ENCODE measurements at regions not wholly inside any gene's neighbourhood (a gene's known extent, or its start where the extent isn't known, plus 50 kb on each side); places are given as distances from the start of the nearest gene placed in this dataset.

DNA sequence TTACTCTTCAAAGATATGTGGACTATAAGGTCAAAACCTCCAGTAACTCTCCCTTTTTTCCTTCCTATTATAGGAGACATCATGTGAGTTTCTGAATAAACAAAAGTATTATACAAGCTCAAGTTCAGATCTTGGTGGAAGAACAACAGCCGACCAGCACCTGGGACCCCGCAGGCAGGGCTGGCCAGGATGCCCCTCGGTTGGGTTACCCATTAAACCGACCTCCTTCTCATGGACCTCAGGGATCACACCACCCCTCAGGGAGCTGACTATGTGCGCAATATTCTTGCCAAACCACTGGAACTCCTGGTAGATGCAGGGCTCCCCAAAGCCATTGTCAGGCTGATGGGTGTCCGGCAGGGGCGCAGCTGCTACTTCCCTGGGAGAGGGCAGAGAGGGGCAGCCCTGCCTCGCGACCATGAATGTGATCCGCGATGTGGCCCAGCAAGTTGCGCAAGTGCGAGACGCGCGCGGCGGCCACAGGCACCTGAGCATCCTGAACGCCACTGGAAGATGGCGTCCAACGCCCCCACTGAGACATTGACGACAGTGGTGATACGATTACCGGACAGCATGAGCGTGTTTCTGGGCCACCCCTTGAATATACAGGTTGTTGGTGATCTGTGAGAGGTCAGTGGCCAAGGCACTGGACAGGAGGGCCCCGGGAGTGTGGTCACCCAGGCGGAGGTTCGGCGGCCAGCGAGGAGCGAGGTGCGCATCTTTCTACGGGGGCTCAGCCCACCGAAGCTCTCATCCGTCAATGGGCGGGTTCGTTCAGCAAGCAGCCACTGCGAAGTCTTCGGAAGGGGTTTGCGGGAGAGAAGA is 161.3 kb downstream of the IPMK start:
- no peak overlapping the region for H3K4me3 ChIP-seq (ENCODE audit: low read depth, low read length)
- TF ChIP-seq, protein P1, sequence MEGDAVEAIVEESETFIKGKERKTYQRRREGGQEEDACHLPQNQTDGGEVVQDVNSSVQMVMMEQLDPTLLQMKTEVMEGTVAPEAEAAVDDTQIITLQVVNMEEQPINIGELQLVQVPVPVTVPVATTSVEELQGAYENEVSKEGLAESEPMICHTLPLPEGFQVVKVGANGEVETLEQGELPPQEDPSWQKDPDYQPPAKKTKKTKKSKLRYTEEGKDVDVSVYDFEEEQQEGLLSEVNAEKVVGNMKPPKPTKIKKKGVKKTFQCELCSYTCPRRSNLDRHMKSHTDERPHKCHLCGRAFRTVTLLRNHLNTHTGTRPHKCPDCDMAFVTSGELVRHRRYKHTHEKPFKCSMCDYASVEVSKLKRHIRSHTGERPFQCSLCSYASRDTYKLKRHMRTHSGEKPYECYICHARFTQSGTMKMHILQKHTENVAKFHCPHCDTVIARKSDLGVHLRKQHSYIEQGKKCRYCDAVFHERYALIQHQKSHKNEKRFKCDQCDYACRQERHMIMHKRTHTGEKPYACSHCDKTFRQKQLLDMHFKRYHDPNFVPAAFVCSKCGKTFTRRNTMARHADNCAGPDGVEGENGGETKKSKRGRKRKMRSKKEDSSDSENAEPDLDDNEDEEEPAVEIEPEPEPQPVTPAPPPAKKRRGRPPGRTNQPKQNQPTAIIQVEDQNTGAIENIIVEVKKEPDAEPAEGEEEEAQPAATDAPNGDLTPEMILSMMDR (IDR thresholded peaks at IDR 0.05; ENCODE audit: low read depth, low read length), result no peak

DNA sequence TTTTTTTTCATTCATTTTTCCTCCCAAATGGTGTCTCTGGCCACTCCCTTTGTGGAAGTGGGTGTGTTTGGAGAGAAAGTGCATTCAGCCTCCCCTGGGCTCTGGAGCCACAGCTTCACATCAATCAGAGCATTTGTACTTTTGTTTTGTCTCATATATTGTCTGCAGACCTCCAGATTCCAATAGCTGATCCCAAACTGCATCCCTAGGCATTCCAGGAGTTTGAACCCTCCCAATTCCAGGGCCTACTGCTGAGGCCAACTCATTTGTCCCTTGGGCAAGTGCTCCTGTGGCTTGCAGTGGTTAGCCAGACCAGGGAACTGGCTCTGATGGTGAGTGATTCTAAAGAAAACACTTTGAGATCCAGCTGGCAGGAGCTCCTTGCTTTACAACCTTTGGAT is 163.3 kb downstream of the IPMK start:
- H3K4me3 ChIP-seq (ENCODE audit: low read depth, low read length), result no peak overlapping the region
- TF ChIP-seq, protein P1 (IDR thresholded peaks at IDR 0.05; ENCODE audit: low read depth, low read length), result no peak

DNA sequence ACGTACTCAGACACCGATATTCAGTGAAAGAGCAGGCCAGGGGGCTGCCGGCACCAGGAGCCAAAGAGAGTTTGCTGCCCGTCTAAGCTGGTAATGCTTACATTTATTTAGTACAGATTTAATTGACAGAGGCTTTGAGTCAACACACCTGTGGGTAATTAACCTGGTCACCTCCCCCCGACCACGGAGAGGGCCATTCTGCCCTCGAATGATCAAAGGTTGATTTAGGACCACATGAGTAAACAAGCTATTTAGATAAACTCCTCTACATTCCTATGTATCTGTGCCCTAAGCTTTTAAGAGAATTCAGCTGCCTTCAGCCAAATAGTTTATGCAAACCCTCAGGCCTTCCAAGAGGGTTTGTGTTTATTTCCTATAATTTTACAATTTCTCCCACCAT is 164.8 kb downstream of the IPMK start:
- TF ChIP-seq, protein P1 (IDR thresholded peaks at IDR 0.05; ENCODE audit: low read depth, low read length), result no peak
- H3K4me3 ChIP-seq (ENCODE audit: low read depth, low read length), result no peak overlapping the region

DNA sequence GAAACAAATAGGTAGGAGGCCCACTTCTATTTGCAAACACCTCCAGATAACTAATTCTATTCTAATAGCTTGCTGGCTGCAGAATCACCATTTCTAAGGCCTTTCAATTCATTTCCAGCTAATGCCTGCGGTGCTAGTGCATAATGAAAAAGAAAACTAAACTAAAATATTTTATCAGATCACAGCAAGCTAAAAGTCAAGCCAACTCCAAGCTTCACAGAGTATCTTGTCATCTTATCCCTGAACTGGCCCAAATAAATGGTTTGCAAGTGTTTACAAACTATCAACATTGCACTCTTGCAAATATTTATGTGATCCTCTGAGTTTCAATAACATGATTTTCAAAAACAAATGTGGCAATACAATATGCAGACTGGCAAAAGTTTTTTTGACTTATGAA is 166.0 kb downstream of the IPMK start:
- H3K4me3 ChIP-seq (ENCODE audit: low read depth, low read length), result no peak overlapping the region
- TF ChIP-seq, protein P1 (IDR thresholded peaks at IDR 0.05; ENCODE audit: low read depth, low read length), result no peak

DNA sequence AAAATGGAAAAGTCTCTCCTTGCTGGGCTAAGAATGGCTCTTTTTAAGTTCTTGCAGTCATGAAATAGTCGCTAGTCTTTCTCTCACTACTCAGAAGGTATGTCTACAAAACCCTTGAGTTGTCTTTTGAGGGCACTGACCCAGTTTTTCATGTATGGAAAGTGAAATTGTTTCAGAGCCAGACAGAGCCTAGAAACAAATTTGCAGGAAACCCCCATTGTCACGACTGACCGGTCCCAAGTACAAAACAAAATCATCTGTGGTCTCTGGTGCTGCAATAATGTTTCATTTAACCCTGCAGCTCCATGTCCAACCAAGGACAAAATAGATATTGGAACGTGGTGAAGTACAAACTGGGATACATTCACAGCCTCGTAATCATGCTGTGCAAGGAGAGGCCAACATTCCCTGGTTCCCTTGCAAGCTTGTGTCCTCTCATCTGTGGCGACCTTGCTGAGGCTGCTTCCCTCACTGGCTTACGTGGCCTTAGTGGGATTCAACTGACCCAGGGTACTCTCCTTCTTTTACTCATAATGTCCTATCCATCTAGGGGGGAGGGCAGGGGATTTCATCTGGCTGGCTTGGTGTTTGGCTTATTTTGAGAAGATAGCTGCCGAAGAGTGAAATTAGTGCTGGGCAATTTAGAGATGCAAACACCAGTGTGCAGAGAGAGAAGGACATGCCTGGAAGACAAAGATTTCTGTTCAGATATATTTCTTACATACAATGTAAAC is 172.5 kb downstream of the IPMK start:
- TF ChIP-seq, protein P1 (IDR thresholded peaks at IDR 0.05; ENCODE audit: low read depth, low read length), result no peak
- no peak overlapping the region for H3K4me3 ChIP-seq (ENCODE audit: low read depth, low read length)

DNA sequence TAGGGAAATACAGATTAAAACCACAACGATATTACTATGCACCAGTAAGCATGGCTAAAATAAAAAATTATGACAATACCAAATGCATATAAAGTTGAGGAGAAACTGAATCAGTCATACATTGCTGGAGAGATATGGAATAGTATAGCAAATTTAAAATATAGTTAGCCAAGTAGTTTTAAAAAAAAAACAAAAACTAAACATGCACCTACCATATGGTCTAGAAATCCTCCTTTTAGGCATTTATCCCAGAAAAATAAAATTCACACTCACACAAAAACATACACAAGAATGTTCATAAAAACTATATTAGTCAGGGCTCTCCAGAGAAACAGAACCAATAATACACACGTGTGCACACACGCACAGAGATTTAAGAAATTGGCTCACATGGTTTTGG is 175.8 kb downstream of the IPMK start:
- TF ChIP-seq, protein P1 (IDR thresholded peaks at IDR 0.05; ENCODE audit: low read depth, low read length), result no peak
- H3K4me3 ChIP-seq (ENCODE audit: low read depth, low read length), result no peak overlapping the region

DNA sequence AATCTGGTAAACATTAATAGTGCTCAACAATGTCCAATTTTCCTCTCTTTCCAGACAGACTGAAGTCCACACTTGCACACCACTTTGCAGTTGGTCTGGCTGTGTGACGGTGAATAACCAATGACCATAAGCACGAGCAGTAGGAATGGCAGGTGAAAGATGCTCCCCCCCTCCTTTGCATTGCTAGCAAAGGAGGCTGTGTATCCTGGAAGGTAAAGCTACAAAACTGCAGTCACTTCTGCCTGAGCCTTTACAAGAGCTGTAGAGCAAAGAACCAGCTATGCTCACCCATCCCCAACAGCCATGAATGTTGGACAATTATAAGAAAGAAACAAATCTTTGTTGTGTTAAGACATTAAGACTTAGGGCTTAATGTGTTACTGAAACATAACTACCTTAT is 178.0 kb downstream of the IPMK start:
- no peak overlapping the region for H3K4me3 ChIP-seq (ENCODE audit: low read depth, low read length)
- TF ChIP-seq, protein P1 (IDR thresholded peaks at IDR 0.05; ENCODE audit: low read depth, low read length), result no peak
